ENCODE measurements at regions not wholly inside any gene's neighbourhood (a gene's known extent, or its start where the extent isn't known, plus 50 kb on each side); places are given as distances from the start of the nearest gene placed in this dataset.

- no peak for DNase-seq (ENCODE audit: low read depth)
These were observed 245.1 kb upstream of the MEF2C start for GRCh38 chr5:89128092-89128491.

GRCh38 chr5:89127191-89127590 lies 244.2 kb upstream of the MEF2C start:
- DNase-seq (ENCODE audit: low read depth): no peak

- DNase-seq (ENCODE audit: low read depth): no peak
These were observed 242.4 kb upstream of the MEF2C start for GRCh38 chr5:89125372-89125771.

DNA sequence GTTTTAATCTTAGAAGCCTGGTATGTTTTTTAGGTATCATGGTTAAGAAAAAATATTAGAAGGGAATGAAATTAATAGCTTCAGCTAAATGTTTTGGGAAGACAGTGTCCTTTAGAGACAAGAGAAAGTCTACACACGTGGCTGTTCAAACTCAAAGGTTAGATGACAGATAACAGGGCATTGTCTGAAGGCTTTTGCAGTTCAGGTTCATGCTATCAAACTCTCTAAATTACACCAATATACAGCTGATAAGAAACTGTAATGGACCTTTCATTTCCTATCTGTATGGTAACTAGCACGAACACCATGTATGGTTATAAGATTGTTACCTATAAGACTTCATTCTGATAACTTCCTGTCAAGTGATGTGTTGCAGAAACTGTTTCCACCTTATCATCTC lies 240.6 kb upstream of the MEF2C start:
- no peak for DNase-seq (ENCODE audit: low read depth)

- DNase-seq (ENCODE audit: low read depth): peak; percentile 37
These were observed 237.7 kb upstream of the MEF2C start for GRCh38 chr5:89120719-89121118.

- DNase-seq (ENCODE audit: low read depth): no peak
These were observed 234.2 kb upstream of the MEF2C start for GRCh38 chr5:89117124-89117644.

GRCh38 chr5:89110916-89111646 lies 228.1 kb upstream of the MEF2C start:
- no peak for DNase-seq (ENCODE audit: low read depth)

GRCh38 chr5:89106480-89106879 lies 223.5 kb upstream of the MEF2C start:
- no peak for DNase-seq (ENCODE audit: low read depth)

GRCh38 chr5:89105836-89106235 lies 222.9 kb upstream of the MEF2C start:
- no peak for DNase-seq (ENCODE audit: low read depth)

DNA sequence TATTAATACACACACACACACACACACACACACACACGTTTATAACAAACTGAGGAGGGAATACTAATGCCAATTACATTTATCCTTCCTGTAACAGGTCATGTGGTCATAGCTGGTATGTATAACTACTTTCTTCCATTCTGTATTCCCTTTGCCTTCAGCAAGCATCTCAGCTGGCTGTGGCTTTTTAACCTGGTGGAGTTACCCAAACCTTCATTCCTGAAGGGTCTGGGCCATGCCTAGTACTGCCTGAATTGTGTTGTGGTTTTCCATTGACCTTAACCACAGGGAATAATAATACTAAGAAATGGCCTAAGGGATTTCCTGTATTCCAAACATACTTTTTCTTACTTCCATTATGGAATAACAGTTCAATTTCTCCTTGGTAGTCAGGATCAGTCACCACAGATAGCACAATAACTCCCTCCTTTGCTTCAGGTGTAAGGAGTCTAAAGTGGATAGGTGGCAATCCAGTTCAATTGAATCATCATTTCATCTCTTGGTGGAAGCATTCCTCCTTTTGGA lies 222.2 kb upstream of the MEF2C start:
- no peak for DNase-seq (ENCODE audit: low read depth)

GRCh38 chr5:89098199-89098756 lies 215.3 kb upstream of the MEF2C start:
- DNase-seq (ENCODE audit: low read depth): no peak

- no peak for DNase-seq (ENCODE audit: low read depth)
These were observed 214.1 kb upstream of the MEF2C start for GRCh38 chr5:89097103-89097502.

DNA sequence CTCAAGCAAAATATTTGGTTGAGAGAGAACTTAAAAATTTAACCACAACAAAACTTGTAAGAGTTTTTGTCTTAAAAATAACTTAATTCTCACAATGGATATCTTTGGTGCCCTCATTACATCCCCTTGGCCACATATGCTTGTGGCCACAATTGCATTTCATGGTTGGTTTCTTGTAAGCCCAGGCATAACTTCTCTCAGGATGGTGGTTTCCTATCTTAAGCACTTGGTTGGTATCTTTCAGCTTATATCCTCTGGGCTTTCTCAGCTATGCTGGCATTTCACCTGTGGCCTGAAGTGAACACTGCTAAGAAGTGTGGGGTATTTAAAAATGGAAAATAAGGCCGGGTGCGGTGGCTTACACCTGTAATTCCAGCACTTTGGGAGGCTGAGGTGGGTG lies 212.4 kb upstream of the MEF2C start:
- no peak for DNase-seq (ENCODE audit: low read depth)

- no peak for DNase-seq (ENCODE audit: low read depth)
These were observed 207.1 kb upstream of the MEF2C start for GRCh38 chr5:89090037-89090436.

- DNase-seq (ENCODE audit: low read depth): no peak
These were observed 204.8 kb upstream of the MEF2C start for GRCh38 chr5:89087551-89088318.

- DNase-seq (ENCODE audit: low read depth): no peak
These were observed 204.1 kb upstream of the MEF2C start for GRCh38 chr5:89087128-89087527.

- no peak for DNase-seq (ENCODE audit: low read depth)
These were observed 203.6 kb upstream of the MEF2C start for GRCh38 chr5:89086390-89087086.

DNA sequence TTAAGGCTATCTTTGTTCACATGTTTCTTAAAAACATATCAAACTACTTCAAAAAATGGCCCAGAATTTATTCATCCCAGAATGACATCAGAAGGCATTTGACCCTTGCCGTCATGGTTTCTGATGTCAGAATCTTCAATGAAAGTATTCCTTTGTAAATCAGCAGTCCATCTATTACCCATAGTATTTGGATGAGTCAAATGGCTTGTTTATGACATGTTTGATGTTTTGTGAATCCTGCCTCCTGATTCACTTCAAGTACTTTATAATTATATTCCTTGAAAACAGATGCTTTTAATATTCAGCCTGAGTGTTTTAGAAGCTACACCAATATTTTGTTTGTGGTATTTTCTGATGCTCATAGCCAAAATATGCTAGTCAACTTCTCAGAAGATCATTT lies 200.8 kb upstream of the MEF2C start:
- peak; percentile 67 for DNase-seq (ENCODE audit: low read depth)

DNA sequence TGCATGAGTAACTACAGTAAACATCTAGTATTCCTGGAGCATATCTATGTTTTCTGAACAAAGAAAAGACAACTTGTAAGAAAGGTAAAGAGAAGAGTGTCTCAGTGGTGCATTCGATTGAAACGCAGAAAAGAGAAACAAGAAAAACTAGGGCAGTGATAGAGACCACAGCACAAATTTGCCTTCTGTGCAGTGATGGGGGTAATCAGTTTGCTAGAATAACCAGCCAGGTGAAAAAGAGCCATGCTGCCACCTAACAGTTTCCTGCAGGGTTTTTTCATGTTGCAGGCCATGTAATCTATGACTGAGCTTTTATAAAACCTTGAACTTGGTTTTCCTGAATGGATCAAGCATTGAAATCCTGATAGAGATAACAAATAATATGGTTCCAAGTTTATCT lies 198.4 kb upstream of the MEF2C start:
- DNase-seq (ENCODE audit: low read depth): no peak

DNA sequence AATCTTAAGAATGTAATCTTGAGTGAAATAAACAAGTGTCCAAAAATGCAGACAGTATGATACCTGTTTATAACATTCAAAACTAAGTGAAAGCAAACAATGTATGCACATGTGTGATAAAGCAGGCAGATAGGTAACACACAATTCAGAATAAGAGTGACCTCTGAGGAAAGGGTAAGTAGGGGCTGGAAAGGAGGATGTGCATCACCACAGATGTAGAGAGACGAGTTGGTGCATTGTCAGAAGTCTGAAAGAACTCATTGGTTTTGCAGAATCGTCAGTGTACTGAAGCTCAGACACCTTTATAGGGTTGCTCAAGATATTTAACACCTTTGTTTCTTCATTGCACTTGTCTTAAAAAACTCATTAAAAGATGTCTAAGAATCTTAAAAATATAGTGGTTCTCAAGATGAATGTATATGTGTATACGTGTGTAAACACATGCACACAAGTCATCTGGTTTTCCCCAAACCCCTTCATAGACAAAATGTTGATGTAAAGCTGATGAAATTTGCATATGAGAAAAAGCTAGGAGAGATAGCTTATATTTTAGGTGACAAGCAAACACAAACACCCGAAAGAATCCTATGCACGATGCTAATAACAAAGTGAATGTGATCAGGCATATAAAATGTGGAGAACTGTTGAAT lies 197.6 kb upstream of the MEF2C start:
- DNase-seq (ENCODE audit: low read depth): no peak

GRCh38 chr5:89072842-89073672 lies 190.1 kb upstream of the MEF2C start:
- no peak for DNase-seq (ENCODE audit: low read depth)

Measured in fibroblast of gingiva (primary cell).